NCI-H510A treated with DMSO at 0.1 percent for 48 hours (cell line): ENCODE measurements at regions not wholly inside any gene's neighbourhood (a gene's known extent, or its start where the extent isn't known, plus 50 kb on each side); places are given as distances from the start of the nearest gene placed in this dataset.

Experiments
- DNase-seq: peaks from one replicate; lab custom pipeline; 2025; lab: John Stamatoyannopoulos, UW

DNA sequence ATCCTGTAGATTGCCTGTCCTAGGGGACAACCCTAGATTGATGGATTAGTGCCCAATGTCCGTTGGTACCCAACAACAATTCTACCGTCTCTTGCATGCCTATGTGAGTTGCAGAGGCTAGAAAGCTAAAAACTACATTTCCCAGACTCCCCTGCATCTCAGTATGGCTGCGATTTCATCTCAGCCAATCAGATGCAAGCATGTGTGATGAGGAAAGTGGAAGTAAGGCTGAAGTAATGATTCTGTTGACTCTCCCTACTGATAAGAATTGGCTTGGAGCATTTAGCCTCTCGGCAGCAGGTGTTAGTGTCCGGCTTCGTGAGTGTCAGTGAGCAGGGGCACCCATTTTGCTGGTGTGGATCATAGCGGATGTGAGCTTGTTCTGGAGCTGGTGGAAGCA, 171.9 kb downstream of the FGFR2 start:
- DNase-seq, result no peak
